Karpas-422 (cell line): ENCODE measurements at regions not wholly inside any gene's neighbourhood (a gene's known extent, or its start where the extent isn't known, plus 50 kb on each side); places are given as distances from the start of the nearest gene placed in this dataset.

Experiments used
- DNase-seq: peaks from one replicate; pipeline ENCODE4 v3.0.0-alpha.2; 2015
- H2AFZ ChIP-seq: fragments of 200-600 bp; sonication (generic); 2 replicates; pipeline ENCODE4 v1.6.1; 2014; ENCODE audit warnings: antibody characterized with exemption, low read length, mixed read lengths
- H3K27ac ChIP-seq: fragments of 200-600 bp; sonication (generic); 2 replicates; pipeline ENCODE4 v1.5.1; 2014; ENCODE audit warnings: mild to moderate bottlenecking, low read length, moderate library complexity
- H3K27me3 ChIP-seq: fragments of 200-600 bp; sonication (generic); 2 replicates; pipeline ENCODE4 v1.6.1; 2014; ENCODE audit warnings: low read length, mixed read lengths
- H3K36me3 ChIP-seq: fragments of 200-600 bp; sonication (generic); 2 replicates; pipeline ENCODE4 v1.6.1; 2014; ENCODE audit warnings: low read length, mixed read lengths; ENCODE audit not compliant: insufficient read depth
- H3K4me1 ChIP-seq: fragments of 200-600 bp; sonication (generic); 2 replicates; pipeline ENCODE4 v1.6.1; 2014; ENCODE audit warnings: mild to moderate bottlenecking, low read length, mixed read lengths
- H3K4me2 ChIP-seq: fragments of 200-600 bp; sonication (generic); 2 replicates; pipeline ENCODE4 v1.6.1; 2014; ENCODE audit warnings: low read length, low read depth, mild to moderate bottlenecking; ENCODE audit not compliant: poor library complexity, severe bottlenecking
- H3K4me3 ChIP-seq: fragments of 200-600 bp; sonication (generic); 2 replicates; pipeline ENCODE4 v1.5.1; 2014; ENCODE audit warnings: mild to moderate bottlenecking, antibody characterized with exemption, low read length, mixed read lengths
- H3K79me2 ChIP-seq: fragments of 200-600 bp; sonication (generic); 2 replicates; pipeline ENCODE4 v1.6.1; 2014; ENCODE audit warnings: mild to moderate bottlenecking, low read length, mixed read lengths
- H3K9ac ChIP-seq: fragments of 200-600 bp; sonication (generic); 2 replicates; pipeline ENCODE4 v1.6.0; 2014; ENCODE audit warnings: low read length
- H3K9me2 ChIP-seq: fragments of 200-600 bp; sonication (generic), shearing (Covaris generic); replicated peaks from 2 replicates; pipeline ENCODE4 v1.6.0; 2014; ENCODE audit warnings: mild to moderate bottlenecking, low read length, moderate library complexity; ENCODE audit not compliant: insufficient read depth
- H3K9me3 ChIP-seq: fragments of 300-700, 200-600 bp; sonication (generic); 2 replicates; pipeline ENCODE4 v1.6.1; 2014; ENCODE audit warnings: low read length, mixed read lengths
- H4K20me1 ChIP-seq: fragments of 200-600 bp; sonication (generic); 2 replicates; pipeline ENCODE4 v1.6.1; 2014; ENCODE audit warnings: mild to moderate bottlenecking, antibody characterized with exemption, low read length, low read depth; ENCODE audit not compliant: insufficient read depth

GRCh38 chr10:53108317-53108934, 335.8 kb upstream of the MBL2 start:
- H3K4me1 ChIP-seq: no peaks in the 10 kb centered on the region
- H3K27me3 ChIP-seq: no peaks in the 10 kb centered on the region
- H3K9me2 ChIP-seq: no peaks in the 10 kb centered on the region
- no peak for DNase-seq
- no peak overlapping the region for H3K27ac ChIP-seq
- no peaks in the 10 kb centered on the region for H4K20me1 ChIP-seq
- H3K9me3 ChIP-seq: peaks cover 16% of the 10 kb centered on the region
- H3K4me3 ChIP-seq: no peak overlapping the region
- no peaks in the 10 kb centered on the region for H3K36me3 ChIP-seq
- H3K79me2 ChIP-seq: no peaks in the 10 kb centered on the region
- no peak overlapping the region for H3K9ac ChIP-seq
- no peak overlapping the region for H3K4me2 ChIP-seq
- no peak overlapping the region for H2AFZ ChIP-seq

- no peak overlapping the region for H3K9ac ChIP-seq
- no peaks in the 10 kb centered on the region for H3K9me2 ChIP-seq
- no peaks in the 10 kb centered on the region for H3K36me3 ChIP-seq
- peaks cover 16% of the 10 kb centered on the region for H3K9me3 ChIP-seq
- no peaks in the 10 kb centered on the region for H3K4me1 ChIP-seq
- H3K27me3 ChIP-seq: no peaks in the 10 kb centered on the region
- no peak for DNase-seq
- H3K79me2 ChIP-seq: no peaks in the 10 kb centered on the region
- H2AFZ ChIP-seq: no peak overlapping the region
- no peaks in the 10 kb centered on the region for H4K20me1 ChIP-seq
- no peak overlapping the region for H3K4me3 ChIP-seq
- H3K27ac ChIP-seq: no peak overlapping the region
- H3K4me2 ChIP-seq: no peak overlapping the region
Measured at GRCh38 chr10:53107711-53108110, 335.1 kb upstream of the MBL2 start.

- no peaks in the 10 kb centered on the region for H3K9me2 ChIP-seq
Measured at GRCh38 chr10:53102424-53102823, 329.8 kb upstream of the MBL2 start.

GRCh38 chr10:53093878-53094277, 321.3 kb upstream of the MBL2 start:
- no peaks in the 10 kb centered on the region for H4K20me1 ChIP-seq
- H3K27me3 ChIP-seq: no peaks in the 10 kb centered on the region
- DNase-seq: no peak
- no peak overlapping the region for H2AFZ ChIP-seq
- no peaks in the 10 kb centered on the region for H3K4me1 ChIP-seq
- no peak overlapping the region for H3K9ac ChIP-seq
- H3K9me2 ChIP-seq: no peaks in the 10 kb centered on the region
- no peaks in the 10 kb centered on the region for H3K79me2 ChIP-seq
- no peak overlapping the region for H3K4me3 ChIP-seq
- no peaks in the 10 kb centered on the region for H3K36me3 ChIP-seq
- H3K4me2 ChIP-seq: no peak overlapping the region
- peaks cover 31% of the 10 kb centered on the region for H3K9me3 ChIP-seq
- H3K27ac ChIP-seq: no peak overlapping the region

More at GRCh38 chr10:53102424-53102823, 329.8 kb upstream of the MBL2 start:
- no peaks in the 10 kb centered on the region for H3K4me1 ChIP-seq
- no peaks in the 10 kb centered on the region for H4K20me1 ChIP-seq
- no peaks in the 10 kb centered on the region for H3K27me3 ChIP-seq
- no peak overlapping the region for H3K4me3 ChIP-seq
- H3K27ac ChIP-seq: no peak overlapping the region
- peaks cover 18% of the 10 kb centered on the region for H3K9me3 ChIP-seq
- H3K79me2 ChIP-seq: no peaks in the 10 kb centered on the region
- no peaks in the 10 kb centered on the region for H3K36me3 ChIP-seq
- DNase-seq: no peak
- H2AFZ ChIP-seq: no peak overlapping the region
- no peak overlapping the region for H3K4me2 ChIP-seq
- H3K9ac ChIP-seq: no peak overlapping the region

GRCh38 chr10:53091574-53091973, 319.0 kb upstream of the MBL2 start:
- no peak for DNase-seq
- no peaks in the 10 kb centered on the region for H4K20me1 ChIP-seq
- no peak overlapping the region for H2AFZ ChIP-seq
- no peaks in the 10 kb centered on the region for H3K27me3 ChIP-seq
- H3K9me2 ChIP-seq: no peaks in the 10 kb centered on the region
- no peak overlapping the region for H3K4me3 ChIP-seq
- no peak overlapping the region for H3K9ac ChIP-seq
- H3K4me2 ChIP-seq: no peak overlapping the region
- no peaks in the 10 kb centered on the region for H3K4me1 ChIP-seq
- H3K79me2 ChIP-seq: no peaks in the 10 kb centered on the region
- H3K9me3 ChIP-seq: peaks cover 31% of the 10 kb centered on the region
- H3K27ac ChIP-seq: no peak overlapping the region
- no peaks in the 10 kb centered on the region for H3K36me3 ChIP-seq

- DNase-seq: no peak
- peaks cover 44% of the 10 kb centered on the region for H3K9me3 ChIP-seq
- no peaks in the 10 kb centered on the region for H4K20me1 ChIP-seq
Measured at GRCh38 chr10:53088961-53089360, 316.4 kb upstream of the MBL2 start.

GRCh38 chr10:53079283-53079682, 306.7 kb upstream of the MBL2 start:
- Histone ChIP-seq H3K79me2 (no peaks in the 10 kb centered on the region), H3K9ac (no peak overlapping the region), H4K20me1 (no peaks in the 10 kb centered on the region), H3K4me1 (no peaks in the 10 kb centered on the region), H3K9me3 (peaks cover 12% of the 10 kb centered on the region; the same call in 1 of the 2 replicates), H3K27ac (no peak overlapping the region), H3K4me3 (no peak overlapping the region), H3K27me3 (no peaks in the 10 kb centered on the region), H3K4me2 (no peak overlapping the region), H3K9me2 (no peaks in the 10 kb centered on the region), H2AFZ (no peak overlapping the region), H3K36me3 (no peaks in the 10 kb centered on the region)
- DNase-seq: no peak

More at GRCh38 chr10:53088961-53089360, 316.4 kb upstream of the MBL2 start:
- Histone ChIP-seq H3K9me2 (no peaks in the 10 kb centered on the region), H3K9ac (no peak overlapping the region), H2AFZ (no peak overlapping the region), H3K4me3 (no peak overlapping the region), H3K27me3 (no peaks in the 10 kb centered on the region), H3K27ac (no peak overlapping the region), H3K79me2 (no peaks in the 10 kb centered on the region), H3K4me2 (no peak overlapping the region), H3K36me3 (no peaks in the 10 kb centered on the region), H3K4me1 (no peaks in the 10 kb centered on the region)

GRCh38 chr10:53076948-53077347, 304.4 kb upstream of the MBL2 start:
- H3K27ac ChIP-seq: no peak overlapping the region
- no peaks in the 10 kb centered on the region; the same call in 1 of the 2 replicates for H3K36me3 ChIP-seq
- H3K9me3 ChIP-seq: peaks cover 21% of the 10 kb centered on the region; the same call in 1 of the 2 replicates
- DNase-seq: no peak
- no peaks in the 10 kb centered on the region for H3K27me3 ChIP-seq
- no peak overlapping the region for H3K4me3 ChIP-seq
- no peaks in the 10 kb centered on the region for H3K9me2 ChIP-seq
- H3K4me2 ChIP-seq: no peak overlapping the region
- no peak overlapping the region for H2AFZ ChIP-seq
- no peaks in the 10 kb centered on the region for H4K20me1 ChIP-seq
- H3K9ac ChIP-seq: no peak overlapping the region
- no peaks in the 10 kb centered on the region for H3K4me1 ChIP-seq
- no peaks in the 10 kb centered on the region for H3K79me2 ChIP-seq
